Trophoblast cell (in vitro differentiated cells and primary cell): ENCODE measurements at regions not wholly inside any gene's neighbourhood (a gene's known extent, or its start where the extent isn't known, plus 50 kb on each side); places are given as distances from the start of the nearest gene placed in this dataset.

Experiments
- DNase-seq, 2 donors: peaks; one replicate each; pipeline ENCODE4 v3.0.0-alpha.2; 2016
- H2AFZ ChIP-seq: 2 replicates; pipeline ENCODE4 v1.6.1; 2013; ENCODE audit warnings: low read length, moderate library complexity, mild to moderate bottlenecking; ENCODE audit not compliant: insufficient read depth, poor library complexity
- H2AK5ac ChIP-seq: 2 replicates; pipeline ENCODE4 v1.6.1; 2013; ENCODE audit warnings: mild to moderate bottlenecking, low read length
- H2BK120ac ChIP-seq: 2 replicates; pipeline ENCODE4 v1.6.1; 2013; ENCODE audit warnings: low read length, mild to moderate bottlenecking, moderate library complexity; ENCODE audit not compliant: insufficient read depth, poor library complexity
- H2BK12ac ChIP-seq: 2 replicates; pipeline ENCODE4 v1.6.1; 2013; ENCODE audit warnings: mild to moderate bottlenecking, low read length, moderate library complexity
- H2BK5ac ChIP-seq: 2 replicates; pipeline ENCODE4 v1.6.1; 2013; ENCODE audit warnings: low read length, low read depth, moderate library complexity, mild to moderate bottlenecking; ENCODE audit not compliant: poor library complexity
- H3K14ac ChIP-seq: 2 replicates; pipeline ENCODE4 v1.6.1; 2013; ENCODE audit warnings: mild to moderate bottlenecking, low read length
- H3K18ac ChIP-seq: 2 replicates; pipeline ENCODE4 v1.6.1; 2013; ENCODE audit warnings: mild to moderate bottlenecking, low read length
- H3K23ac ChIP-seq: 2 replicates; pipeline ENCODE4 v1.6.1; 2013; ENCODE audit warnings: low read length
- H3K27ac ChIP-seq: 2 replicates; pipeline ENCODE4 v1.5.1; 2013; ENCODE audit warnings: low read depth, mild to moderate bottlenecking, inconsistent platforms, low read length, moderate library complexity
- H3K27me3 ChIP-seq: 2 replicates; pipeline ENCODE4 v1.6.1; 2013; ENCODE audit warnings: inconsistent platforms, mild to moderate bottlenecking, low read length, moderate library complexity; ENCODE audit not compliant: insufficient read depth
- H3K36me3 ChIP-seq, 2 experiments: 1 replicate in 1 of 2; 2 replicates in 1 of 2; pipeline ENCODE4 v1.6.1; 2013; ENCODE audit warnings: low read length in 2 of 2, mild to moderate bottlenecking in 2 of 2, moderate library complexity in 1 of 2; ENCODE audit not compliant: insufficient read depth in 2 of 2, control insufficient read depth in 1 of 2
- H3K4ac ChIP-seq: 2 replicates; pipeline ENCODE4 v1.6.1; 2013; ENCODE audit warnings: low read depth, mild to moderate bottlenecking, low read length, moderate library complexity
- H3K4me1 ChIP-seq, 2 experiments: 1 replicate in 1 of 2; 2 replicates in 1 of 2; pipeline ENCODE4 v1.6.1; 2013; ENCODE audit warnings: low read length in 2 of 2, mild to moderate bottlenecking in 2 of 2, moderate library complexity in 1 of 2; ENCODE audit not compliant: insufficient read depth in 2 of 2, control insufficient read depth in 1 of 2
- H3K4me2 ChIP-seq: 2 replicates; pipeline ENCODE4 v1.6.1; 2013; ENCODE audit warnings: inconsistent platforms, mild to moderate bottlenecking, low read length, moderate library complexity
- H3K4me3 ChIP-seq: 2 replicates; pipeline ENCODE4 v1.5.1; 2013; ENCODE audit warnings: mild to moderate bottlenecking, low read depth, low read length, inconsistent platforms
- H3K79me1 ChIP-seq: one replicate; pipeline ENCODE4 v1.6.1; 2013; ENCODE audit warnings: low read length
- H3K79me2 ChIP-seq: 2 replicates; pipeline ENCODE4 v1.6.1; 2013; ENCODE audit warnings: low read length, mild to moderate bottlenecking; ENCODE audit not compliant: control insufficient read depth, insufficient read depth, poor library complexity
- H3K9ac ChIP-seq: 2 replicates; pipeline ENCODE4 v1.6.1; 2013; ENCODE audit warnings: mild to moderate bottlenecking, low read length
- H3K9me3 ChIP-seq: 2 replicates; pipeline ENCODE4 v1.6.1; 2013; ENCODE audit warnings: low read depth, mild to moderate bottlenecking, control low read depth, inconsistent platforms, low read length; ENCODE audit not compliant: insufficient read depth
- H4K12ac ChIP-seq: 2 replicates; pipeline ENCODE4 v1.6.1; 2013; ENCODE audit warnings: low read depth, mild to moderate bottlenecking, low read length, moderate library complexity
- H4K8ac ChIP-seq: 2 replicates; pipeline ENCODE4 v1.6.1; 2013; ENCODE audit warnings: low read depth, mild to moderate bottlenecking, low read length, moderate library complexity
- H4K91ac ChIP-seq: one replicate; pipeline ENCODE4 v1.6.1; 2013; ENCODE audit warnings: low read depth, mild to moderate bottlenecking, low read length, moderate library complexity
- WGBS: extraction: QIAGEN DNeasy Blood & Tissue Kit; methylation state at CpG from one replicate; pipeline ENCODE4 v1.1.7; 2013; ENCODE audit warnings: missing lambda C conversion rate; ENCODE audit not compliant: insufficient read length, insufficient coverage; ENCODE audit errors: extremely low coverage; 5-methylcytosine and 5-hydroxymethylcytosine counted together

- H3K4me1 ChIP-seq = peaks cover 17 to 24% of the 10 kb centered on the region in 2 experiments
- no peak overlapping the region for H4K12ac ChIP-seq
- H3K36me3 ChIP-seq = no peaks in the 10 kb centered on the region
- no peak overlapping the region for H3K23ac ChIP-seq
- H3K9ac ChIP-seq = no peak overlapping the region
- no peak overlapping the region for H4K91ac ChIP-seq
- H2AFZ ChIP-seq = no peak overlapping the region
- H3K4ac ChIP-seq = no peak overlapping the region
- no peak for DNase-seq
- H3K79me2 ChIP-seq = no peaks in the 10 kb centered on the region
- H2AK5ac ChIP-seq = no peak overlapping the region
- H3K4me3 ChIP-seq = no peak overlapping the region
- H3K4me2 ChIP-seq = no peak overlapping the region
- no peak overlapping the region for H4K8ac ChIP-seq
- H2BK12ac ChIP-seq = no peak overlapping the region
- H2BK5ac ChIP-seq = no peak overlapping the region
- no peaks in the 10 kb centered on the region for H3K9me3 ChIP-seq
- H2BK120ac ChIP-seq = no peak overlapping the region
- no peak overlapping the region for H3K27ac ChIP-seq
- no peaks in the 10 kb centered on the region for H3K27me3 ChIP-seq
- H3K14ac ChIP-seq = no peak overlapping the region
- H3K79me1 ChIP-seq = peaks cover 2% of the 10 kb centered on the region
- no peak overlapping the region for H3K18ac ChIP-seq
- WGBS = no CpG with 5 or more reads among the region's 4 CpGs
These were observed 102.8 kb downstream of the ETS2 start for GRCh38 chr21:38908537-38908936.

GRCh38 chr21:38905752-38906151, 100.0 kb downstream of the ETS2 start:
- Histone ChIP-seq H2AFZ (no peak overlapping the region), H4K8ac (no peak overlapping the region), H3K27me3 (no peaks in the 10 kb centered on the region), H3K79me2 (no peaks in the 10 kb centered on the region), H3K14ac (no peak overlapping the region), H2BK12ac (no peak overlapping the region), H2BK5ac (no peak overlapping the region), H3K9ac (no peak overlapping the region), H3K4me3 (no peak overlapping the region), H3K36me3 (no peaks in the 10 kb centered on the region), H2BK120ac (no peak overlapping the region), H3K4me1 (peaks cover 12 to 15% of the 10 kb centered on the region in 2 experiments), H3K23ac (no peak overlapping the region), H3K4me2 (no peak overlapping the region), H4K12ac (no peak overlapping the region), H3K4ac (no peak overlapping the region), H3K27ac (no peak overlapping the region), H2AK5ac (no peak overlapping the region), H3K18ac (no peak overlapping the region), H4K91ac (no peak overlapping the region), H3K9me3 (no peaks in the 10 kb centered on the region), H3K79me1 (peaks cover 2% of the 10 kb centered on the region)
- WGBS = no CpG with 5 or more reads among the region's 8 CpGs
- DNase-seq = no peak

- Histone ChIP-seq H2BK120ac (no peak overlapping the region), H3K27me3 (no peaks in the 10 kb centered on the region), H3K9ac (no peak overlapping the region), H3K79me1 (peaks cover 2% of the 10 kb centered on the region), H4K8ac (no peak overlapping the region), H3K4me2 (no peak overlapping the region), H3K27ac (no peak overlapping the region), H3K23ac (no peak overlapping the region), H3K79me2 (no peaks in the 10 kb centered on the region), H3K9me3 (no peaks in the 10 kb centered on the region), H2AFZ (no peak overlapping the region), H3K36me3 (no peaks in the 10 kb centered on the region), H3K14ac (no peak overlapping the region), H2BK5ac (no peak overlapping the region), H3K4me3 (no peak overlapping the region), H2AK5ac (no peak overlapping the region), H3K4ac (no peak overlapping the region), H3K18ac (no peak overlapping the region), H3K4me1 (peaks cover 11% of the 10 kb centered on the region in 2 experiments), H2BK12ac (no peak overlapping the region), H4K12ac (no peak overlapping the region), H4K91ac (no peak overlapping the region)
- no CpG with 5 or more reads among the region's 4 CpGs for WGBS
- DNase-seq = no peak
These were observed 99.6 kb downstream of the ETS2 start for GRCh38 chr21:38905328-38905727.

GRCh38 chr21:38903690-38904139, 98.0 kb downstream of the ETS2 start:
- Histone ChIP-seq H2AK5ac (no peak overlapping the region), H3K27me3 (no peaks in the 10 kb centered on the region), H3K9ac (no peak overlapping the region), H4K91ac (no peak overlapping the region), H3K36me3 (no peaks in the 10 kb centered on the region), H3K4ac (no peak overlapping the region), H4K12ac (no peak overlapping the region), H2BK5ac (peak overlapping the region; percentile 27), H2BK120ac (no peak overlapping the region), H3K9me3 (no peaks in the 10 kb centered on the region), H3K79me2 (no peaks in the 10 kb centered on the region), H4K8ac (peak overlapping the region; percentile 41), H3K14ac (no peak overlapping the region), H2AFZ (peak overlapping the region; percentile 8), H3K23ac (no peak overlapping the region), H3K4me2 (no peak overlapping the region), H3K27ac (no peak overlapping the region), H3K79me1 (peaks cover 2% of the 10 kb centered on the region), H3K4me3 (no peak overlapping the region), H2BK12ac (peak overlapping the region; percentile 68), H3K4me1 (peaks cover 7 to 9% of the 10 kb centered on the region in 2 experiments), H3K18ac (no peak overlapping the region)
- no CpG with 5 or more reads among the region's 13 CpGs for whole genome bisulfite sequencing
- DNase-seq = peak in 1 of 2 donors; percentile 26
